ENCODE measurements at regions not wholly inside any gene's neighbourhood (a gene's known extent, or its start where the extent isn't known, plus 50 kb on each side); places are given as distances from the start of the nearest gene placed in this dataset.
A peak's percentile ranks its signal among the peaks of the same experiment; 100 is the strongest.
"Not testable (repeated sequence)": the region's sequence is repeated elsewhere in the genome, so short reads cannot be mapped to it uniquely, and the experiment has no call there.

DNA sequence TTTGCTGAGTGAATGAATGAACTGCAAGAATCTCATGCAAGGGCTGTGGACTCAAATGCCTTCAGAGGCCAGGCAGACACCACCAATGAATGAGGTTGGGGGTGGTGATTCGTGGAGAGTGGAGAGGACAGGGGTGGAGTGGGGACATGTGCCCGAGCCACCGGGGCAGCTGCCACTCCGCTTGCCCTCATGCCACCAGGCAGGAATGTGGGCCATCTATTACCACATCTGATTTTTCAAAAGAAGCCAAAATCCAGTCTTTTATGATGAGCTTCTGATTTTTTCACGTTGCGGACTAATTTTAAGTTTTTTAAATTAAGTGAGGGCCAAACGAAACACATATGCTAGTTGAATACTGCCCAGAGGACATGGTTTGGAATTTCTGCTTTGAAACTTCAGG lies 67.1 kb upstream of the SMURF2 start:
- no peak overlapping the region for H3K4me3 ChIP-seq (replicated peaks; ENCODE audit: low read depth, low read length)
- TF ChIP-seq, protein P1, sequence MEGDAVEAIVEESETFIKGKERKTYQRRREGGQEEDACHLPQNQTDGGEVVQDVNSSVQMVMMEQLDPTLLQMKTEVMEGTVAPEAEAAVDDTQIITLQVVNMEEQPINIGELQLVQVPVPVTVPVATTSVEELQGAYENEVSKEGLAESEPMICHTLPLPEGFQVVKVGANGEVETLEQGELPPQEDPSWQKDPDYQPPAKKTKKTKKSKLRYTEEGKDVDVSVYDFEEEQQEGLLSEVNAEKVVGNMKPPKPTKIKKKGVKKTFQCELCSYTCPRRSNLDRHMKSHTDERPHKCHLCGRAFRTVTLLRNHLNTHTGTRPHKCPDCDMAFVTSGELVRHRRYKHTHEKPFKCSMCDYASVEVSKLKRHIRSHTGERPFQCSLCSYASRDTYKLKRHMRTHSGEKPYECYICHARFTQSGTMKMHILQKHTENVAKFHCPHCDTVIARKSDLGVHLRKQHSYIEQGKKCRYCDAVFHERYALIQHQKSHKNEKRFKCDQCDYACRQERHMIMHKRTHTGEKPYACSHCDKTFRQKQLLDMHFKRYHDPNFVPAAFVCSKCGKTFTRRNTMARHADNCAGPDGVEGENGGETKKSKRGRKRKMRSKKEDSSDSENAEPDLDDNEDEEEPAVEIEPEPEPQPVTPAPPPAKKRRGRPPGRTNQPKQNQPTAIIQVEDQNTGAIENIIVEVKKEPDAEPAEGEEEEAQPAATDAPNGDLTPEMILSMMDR (IDR thresholded peaks at IDR 0.05; ENCODE audit: low read length, missing control alignments) = no peak
- DNase-seq (ENCODE audit: low read depth) = no peak

DNA sequence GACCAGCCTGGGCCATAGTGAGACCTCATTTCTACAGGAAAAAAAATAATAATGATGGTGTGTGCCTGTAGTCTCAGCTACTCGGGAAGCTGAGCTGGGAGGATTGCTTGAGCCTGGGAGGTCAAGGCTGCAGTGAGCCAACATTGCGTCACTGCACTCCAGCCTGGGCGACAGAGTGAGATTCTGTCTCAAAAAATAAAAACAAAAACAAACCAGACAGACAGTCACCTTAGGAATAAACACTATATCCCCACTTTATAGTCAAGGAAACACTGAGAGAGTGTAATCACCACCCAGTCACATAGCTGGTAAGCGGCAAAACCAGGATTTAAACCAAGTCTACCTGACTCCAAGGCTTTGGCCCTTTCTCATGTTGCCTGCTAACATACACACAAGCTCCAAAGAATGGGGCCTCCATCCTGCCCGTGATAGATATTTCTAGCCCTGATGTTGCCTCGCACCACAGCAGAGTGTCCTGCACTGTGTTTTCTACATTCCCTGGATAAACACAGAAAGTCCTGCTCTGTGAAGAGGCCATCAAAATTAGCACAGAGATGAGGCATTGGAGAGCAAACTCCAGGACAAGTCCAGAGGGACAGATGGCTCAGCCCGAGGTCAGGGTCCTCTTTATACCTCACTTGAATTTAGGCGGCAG lies 66.1 kb upstream of the SMURF2 start:
- DNase-seq (ENCODE audit: low read depth) = peak; percentile 27
- TF ChIP-seq, protein P1 (IDR thresholded peaks at IDR 0.05; ENCODE audit: low read length, missing control alignments) = no peak

DNA sequence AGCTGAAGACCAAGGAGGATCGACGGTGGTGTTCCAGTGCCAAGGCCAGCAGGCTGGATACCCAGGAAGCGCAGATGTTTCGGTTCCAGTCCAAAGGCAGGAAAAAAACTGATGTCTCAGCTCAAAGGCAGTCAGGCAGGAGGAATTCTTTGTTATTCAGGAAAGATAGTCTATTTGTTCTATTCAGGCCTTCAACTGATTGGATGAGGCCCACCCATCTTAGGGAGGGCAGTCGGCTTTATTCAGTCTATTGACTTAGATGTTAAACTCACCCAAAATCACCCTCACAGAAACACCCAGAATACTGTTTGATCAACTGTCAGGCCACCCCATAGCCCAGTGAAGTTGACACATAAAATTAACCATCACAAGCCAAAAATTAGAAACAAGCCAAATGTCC lies 63.9 kb upstream of the SMURF2 start:
- not testable (repeated sequence) for H3K4me3 ChIP-seq (replicated peaks; ENCODE audit: low read depth, low read length); DNase-seq (ENCODE audit: low read depth)

More for the DNA sequence above, 66.1 kb upstream of the SMURF2 start:
- H3K4me3 ChIP-seq (replicated peaks; ENCODE audit: low read depth, low read length) = no peak overlapping the region

DNA sequence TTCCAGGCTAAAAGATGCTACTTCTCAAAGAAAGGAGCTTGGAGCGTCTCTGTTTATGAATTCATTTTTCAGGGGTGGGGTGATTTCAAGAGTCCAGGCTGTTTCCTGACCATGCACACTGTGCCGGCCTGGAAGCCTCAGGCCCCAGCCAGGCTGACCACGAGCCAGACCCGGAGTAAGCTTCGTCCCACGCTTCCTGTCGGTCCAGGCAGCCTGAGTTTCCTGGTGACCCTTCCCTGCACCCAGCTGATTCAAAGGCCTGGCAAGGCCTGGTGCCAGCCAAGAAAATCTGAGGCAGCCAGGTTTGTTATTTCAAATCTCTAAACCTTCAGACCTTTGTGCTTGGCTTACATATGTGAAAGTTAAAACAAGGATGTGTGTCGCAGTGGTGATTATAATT lies 62.1 kb upstream of the SMURF2 start:
- H3K4me3 ChIP-seq (replicated peaks; ENCODE audit: low read depth, low read length) = not testable (repeated sequence)
- DNase-seq (ENCODE audit: low read depth) = peak; percentile 75

DNA sequence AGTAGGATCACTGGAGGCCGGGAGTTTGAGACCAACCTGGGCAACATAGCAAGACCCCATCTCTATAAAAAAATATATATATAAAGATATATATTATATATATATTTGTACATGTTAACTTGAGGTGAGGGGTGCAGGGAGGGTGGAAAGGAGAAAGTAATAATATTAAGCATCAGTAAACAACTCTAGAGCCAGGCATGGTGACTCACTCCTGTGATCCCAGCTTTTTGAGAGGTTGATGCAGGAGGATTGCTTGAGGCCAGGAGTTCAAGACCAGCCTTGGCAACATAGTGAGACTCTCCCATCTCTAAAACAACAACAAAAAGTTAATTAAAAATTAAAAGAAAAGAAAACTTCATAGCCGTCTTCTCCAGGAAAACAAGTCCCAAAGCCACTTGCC lies 61.7 kb upstream of the SMURF2 start:
- TF ChIP-seq, protein P1 (IDR thresholded peaks at IDR 0.05; ENCODE audit: low read length, missing control alignments) = no peak
- DNase-seq (ENCODE audit: low read depth) = peak; percentile 26

DNA sequence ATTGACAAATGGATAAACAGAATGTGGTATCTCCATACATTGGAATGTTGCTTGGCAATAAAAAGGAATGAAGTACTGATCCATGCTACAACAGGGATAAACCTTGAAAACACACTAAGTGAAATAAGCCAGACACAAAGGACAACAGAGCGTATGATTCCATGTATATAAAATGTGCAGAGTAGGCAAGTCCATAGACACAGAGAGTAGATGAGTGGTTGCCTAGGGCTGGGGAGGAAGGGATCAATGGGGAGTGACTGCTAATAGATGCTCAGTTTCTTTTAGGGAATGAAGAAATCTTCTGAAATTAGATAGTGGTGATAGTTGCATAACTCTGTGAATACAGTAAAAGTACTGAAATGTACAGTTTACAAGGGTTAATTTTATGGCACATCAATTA lies 59.4 kb upstream of the SMURF2 start:
- H3K4me3 ChIP-seq (replicated peaks; ENCODE audit: low read depth, low read length); DNase-seq (ENCODE audit: low read depth): not testable (repeated sequence)

More for the DNA sequence above, 61.7 kb upstream of the SMURF2 start:
- no peak overlapping the region for H3K4me3 ChIP-seq (replicated peaks; ENCODE audit: low read depth, low read length)

DNA sequence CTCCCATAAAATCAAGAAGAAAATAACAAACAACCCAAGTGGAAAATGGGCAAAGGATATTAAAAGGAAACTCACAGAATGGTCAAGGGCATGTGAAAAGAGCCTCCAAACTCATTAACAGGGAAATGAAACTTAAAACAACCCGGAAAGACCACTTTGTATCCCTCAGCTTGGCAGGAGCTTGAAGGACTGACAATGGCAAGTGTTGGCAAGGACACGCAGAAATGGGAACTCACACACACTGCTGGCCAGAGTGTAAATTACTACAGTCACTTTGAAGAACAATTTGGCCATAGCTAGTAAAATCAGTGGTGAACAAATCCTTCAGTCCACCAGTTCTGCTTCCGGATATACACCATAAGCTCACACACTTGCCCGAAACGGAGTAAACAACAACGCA lies 58.1 kb upstream of the SMURF2 start:
- DNase-seq (ENCODE audit: low read depth) = not testable (repeated sequence)

DNA sequence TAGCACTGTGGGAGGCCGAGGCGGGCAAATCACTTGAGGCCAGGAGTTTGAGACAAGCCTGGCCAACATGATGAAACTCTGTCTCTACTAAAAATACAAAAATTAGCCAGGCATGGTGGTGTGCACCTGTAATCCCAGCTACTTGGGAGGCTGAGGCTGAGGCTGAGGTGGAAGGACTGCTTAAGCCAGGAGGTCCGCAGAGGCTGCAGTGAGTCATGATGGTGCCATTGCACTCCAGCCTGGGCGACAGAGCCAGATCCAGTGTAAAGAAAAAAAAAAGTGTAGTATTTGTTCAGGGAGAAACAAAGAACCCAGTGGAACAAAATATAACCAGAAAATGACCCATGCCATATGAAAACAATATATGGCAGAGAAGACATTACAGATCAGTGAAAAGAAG lies 57.4 kb upstream of the SMURF2 start:
- H3K4me3 ChIP-seq (replicated peaks; ENCODE audit: low read depth, low read length); DNase-seq (ENCODE audit: low read depth): not testable (repeated sequence)

More for the DNA sequence above, 58.1 kb upstream of the SMURF2 start:
- not testable (repeated sequence) for H3K4me3 ChIP-seq (replicated peaks; ENCODE audit: low read depth, low read length)

DNA sequence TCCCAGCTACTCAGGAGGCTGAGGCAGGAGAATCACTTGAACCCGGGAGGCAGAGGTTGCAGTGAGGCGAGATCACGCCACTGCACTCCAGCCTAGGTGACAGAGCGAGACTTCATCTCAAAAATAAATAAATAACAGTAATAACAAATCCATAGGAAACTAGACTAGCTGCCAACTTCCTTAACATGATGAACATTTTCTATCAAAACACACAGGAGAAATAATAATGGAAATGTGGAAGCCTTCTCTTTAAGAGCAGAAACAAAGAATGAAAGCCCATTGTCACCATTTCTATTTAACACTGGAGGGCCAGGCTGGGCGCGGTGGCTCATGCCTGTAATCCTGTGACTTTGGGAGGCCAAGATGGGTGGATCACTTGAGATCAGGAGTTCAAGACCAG lies 56.7 kb upstream of the SMURF2 start:
- not testable (repeated sequence) for H3K4me3 ChIP-seq (replicated peaks; ENCODE audit: low read depth, low read length); DNase-seq (ENCODE audit: low read depth)

DNA sequence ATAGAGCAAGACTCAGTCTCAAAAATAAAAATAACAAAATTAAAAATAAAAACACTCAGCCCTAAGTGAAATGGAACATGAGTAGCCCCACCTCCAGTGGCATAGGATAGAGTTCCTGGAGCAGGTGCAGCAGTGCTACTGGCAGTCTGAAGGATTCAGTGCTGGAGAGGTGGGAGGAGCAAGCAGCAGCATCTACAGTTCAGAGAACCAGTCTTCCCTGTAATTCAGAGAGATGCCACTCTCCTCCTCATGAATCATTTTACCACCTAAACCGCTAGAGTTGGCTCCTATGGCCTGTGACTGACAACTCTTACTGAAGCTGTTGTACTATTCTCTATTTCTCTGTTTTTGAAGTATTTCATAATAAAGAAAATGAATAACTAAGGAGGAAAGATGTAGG lies 56.0 kb upstream of the SMURF2 start:
- H3K4me3 ChIP-seq (replicated peaks; ENCODE audit: low read depth, low read length) = no peak overlapping the region
- no peak for DNase-seq (ENCODE audit: low read depth)
- TF ChIP-seq, protein P1 (IDR thresholded peaks at IDR 0.05; ENCODE audit: low read length, missing control alignments) = no peak

DNA sequence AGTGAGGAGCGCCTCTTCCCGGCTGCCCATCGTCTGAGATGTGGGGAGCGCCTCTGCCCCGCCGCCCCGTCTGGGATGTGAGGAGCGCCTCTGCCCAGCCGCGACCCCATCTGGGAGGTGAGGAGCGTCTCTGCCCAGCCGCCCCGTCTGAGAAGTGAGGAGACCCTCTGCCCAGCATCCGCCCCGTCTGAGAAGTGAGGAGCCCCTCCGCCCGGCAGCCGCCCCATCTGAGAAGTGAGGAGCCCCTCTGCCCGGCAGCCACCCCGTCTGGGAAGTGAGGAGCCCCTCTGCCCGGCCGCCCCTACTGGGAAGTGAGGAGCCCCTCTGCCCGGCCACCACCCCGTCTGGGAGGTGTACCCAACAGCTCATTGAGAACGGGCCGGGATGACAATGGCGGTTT lies 54.4 kb upstream of the SMURF2 start:
- not testable (repeated sequence) for DNase-seq (ENCODE audit: low read depth); H3K4me3 ChIP-seq (replicated peaks; ENCODE audit: low read depth, low read length)

DNA sequence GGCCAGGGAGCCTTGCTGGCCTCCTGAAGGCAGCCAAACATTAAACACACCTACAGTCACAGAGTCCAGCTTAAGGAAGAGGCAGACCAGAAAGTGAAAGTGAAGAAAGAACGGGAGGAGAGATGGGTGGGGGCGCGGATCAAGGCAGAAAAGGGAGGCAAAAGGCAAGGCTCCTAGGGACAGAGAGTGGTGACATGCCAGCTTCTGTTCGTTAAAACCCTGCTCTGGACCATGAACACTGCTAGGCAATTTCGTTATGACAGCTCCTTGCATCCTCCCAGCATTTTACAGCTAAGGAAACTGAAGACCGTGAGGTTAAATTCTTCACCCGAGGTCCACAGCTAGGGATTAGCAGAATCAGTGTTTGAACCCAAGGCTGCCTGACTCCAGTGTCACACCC lies 51.7 kb upstream of the SMURF2 start:
- peak overlapping the region; percentile 25 for H3K4me3 ChIP-seq (replicated peaks; ENCODE audit: low read depth, low read length)
- not testable (repeated sequence) for DNase-seq (ENCODE audit: low read depth)

DNA sequence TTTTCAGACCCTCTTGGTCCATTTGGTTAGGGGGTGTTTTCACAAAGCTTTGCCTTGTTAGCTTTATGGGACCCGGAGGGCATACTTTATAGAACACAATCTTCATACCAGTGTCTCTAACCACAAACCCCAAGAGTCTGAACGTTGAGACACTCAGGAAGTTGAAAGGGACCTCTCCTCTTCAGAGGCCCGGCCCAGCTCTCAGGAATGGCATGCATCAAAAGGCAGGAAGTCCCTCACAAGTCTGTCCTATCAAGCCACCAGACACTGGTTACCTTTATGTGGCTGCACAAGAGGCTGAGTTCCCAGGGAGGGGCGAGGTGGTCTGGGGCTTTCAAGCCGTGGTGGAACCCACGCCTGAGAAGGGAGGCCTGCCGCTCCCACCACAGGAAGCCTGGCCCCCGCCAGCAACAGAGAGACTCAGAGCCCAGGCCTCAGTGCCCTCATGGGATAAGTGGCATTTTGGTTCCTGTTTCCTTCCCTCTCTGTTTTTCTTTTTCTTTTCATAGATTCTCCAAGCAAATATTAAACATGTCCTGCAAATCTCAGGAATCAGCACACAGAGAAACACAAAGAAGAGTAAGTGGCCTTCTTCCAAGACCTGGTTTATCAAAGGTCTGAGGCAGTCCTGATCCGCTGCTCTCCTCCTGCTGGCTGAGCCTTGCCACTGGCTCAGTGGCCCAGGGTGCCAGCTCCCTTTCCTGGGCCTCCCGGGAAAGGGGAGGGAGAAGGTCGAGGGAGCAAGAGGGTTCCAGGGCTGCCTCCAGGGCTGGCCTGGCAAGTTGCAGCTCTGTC lies 50.6 kb upstream of the SMURF2 start:
- not testable (repeated sequence) for H3K4me3 ChIP-seq (replicated peaks; ENCODE audit: low read depth, low read length); DNase-seq (ENCODE audit: low read depth)
